DMS153 treated with DMSO at 0.1 percent for 48 hours (cell line): ENCODE measurements at regions not wholly inside any gene's neighbourhood (a gene's known extent, or its start where the extent isn't known, plus 50 kb on each side); places are given as distances from the start of the nearest gene placed in this dataset.
A peak's percentile ranks its signal among the peaks of the same experiment; 100 is the strongest.

Experiments
- DNase-seq: peaks from one replicate; lab custom pipeline; 2025; ENCODE audit not compliant: unreplicated experiment; lab: John Stamatoyannopoulos, UW

DNA sequence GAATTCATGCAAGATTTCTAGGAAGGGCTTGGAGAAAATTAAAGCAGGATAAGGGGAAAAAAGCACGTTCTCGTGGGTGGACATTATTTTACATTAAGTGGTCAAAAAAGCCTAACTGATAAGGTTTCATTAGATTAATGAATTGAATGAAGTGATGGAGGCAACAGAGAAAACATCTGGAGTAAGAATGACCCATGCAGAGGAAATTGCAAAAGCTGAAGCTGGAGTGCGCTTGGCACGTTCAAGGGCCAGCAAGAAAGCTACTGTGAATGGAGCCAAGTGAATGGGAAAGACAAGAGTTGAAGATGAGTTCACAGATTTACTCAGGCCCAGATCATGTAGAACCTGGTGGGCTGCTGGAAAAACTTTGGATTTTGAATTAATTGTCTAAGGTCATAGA, 777.9 kb downstream of the DACH1 start:
- DNase-seq, result no peak

DNA sequence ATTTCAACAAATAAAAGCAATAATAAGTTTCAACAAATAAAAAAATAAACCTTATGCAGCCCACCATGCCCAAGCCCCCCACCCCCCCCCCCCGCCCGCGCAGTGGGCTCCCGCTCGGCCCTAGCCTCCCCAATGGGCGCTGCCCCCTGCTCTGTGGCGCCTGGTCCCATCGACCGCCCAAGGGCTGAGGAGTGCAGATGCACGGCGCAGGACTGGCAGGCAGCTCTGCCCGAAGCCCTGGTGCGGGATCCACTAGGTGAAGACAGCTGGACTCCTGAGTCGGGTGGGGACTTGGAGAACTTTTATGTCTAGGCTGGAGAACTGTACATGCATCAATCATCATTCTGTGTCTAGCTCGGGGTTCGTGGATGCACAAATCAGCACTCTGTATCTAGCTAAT, 779.6 kb downstream of the DACH1 start:
- DNase-seq, result no peak

DNA sequence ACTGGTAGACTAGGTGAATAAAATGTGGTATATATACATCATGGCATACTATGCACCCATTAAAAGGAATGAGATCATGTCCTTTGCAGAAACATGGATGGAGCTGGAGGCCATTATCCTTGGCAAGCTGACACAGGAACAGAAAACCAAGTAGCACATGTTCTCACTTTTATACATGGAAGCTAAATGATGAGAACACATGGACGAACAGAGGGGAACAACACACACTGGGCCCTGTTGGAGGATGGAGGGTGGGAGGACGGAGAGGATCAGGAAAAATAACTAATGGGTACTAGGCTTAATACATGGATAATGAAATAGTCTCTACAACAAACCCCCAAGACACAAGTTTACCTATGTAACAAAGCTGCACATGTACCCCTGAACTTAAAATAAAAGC, 780.0 kb downstream of the DACH1 start:
- DNase-seq, result no peak

DNA sequence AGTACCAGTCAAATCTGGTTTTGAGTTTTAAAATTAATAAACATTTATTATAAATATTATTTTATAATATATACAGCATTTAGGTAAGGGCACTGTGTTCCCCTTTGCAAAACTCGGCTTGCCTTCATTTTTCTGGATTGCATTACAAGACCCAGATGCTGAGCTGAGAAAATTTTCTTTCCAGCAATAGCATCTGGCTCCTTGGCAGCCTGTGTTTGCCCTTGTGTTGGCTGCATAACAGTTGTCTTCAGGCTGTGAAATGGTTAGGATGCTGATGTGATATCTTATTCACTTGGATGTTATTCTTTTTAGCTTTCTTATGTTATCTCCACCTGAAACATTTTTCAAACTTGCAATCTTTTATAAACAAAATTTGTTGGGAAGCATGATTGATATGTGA, 784.4 kb downstream of the DACH1 start:
- no peak for DNase-seq

DNA sequence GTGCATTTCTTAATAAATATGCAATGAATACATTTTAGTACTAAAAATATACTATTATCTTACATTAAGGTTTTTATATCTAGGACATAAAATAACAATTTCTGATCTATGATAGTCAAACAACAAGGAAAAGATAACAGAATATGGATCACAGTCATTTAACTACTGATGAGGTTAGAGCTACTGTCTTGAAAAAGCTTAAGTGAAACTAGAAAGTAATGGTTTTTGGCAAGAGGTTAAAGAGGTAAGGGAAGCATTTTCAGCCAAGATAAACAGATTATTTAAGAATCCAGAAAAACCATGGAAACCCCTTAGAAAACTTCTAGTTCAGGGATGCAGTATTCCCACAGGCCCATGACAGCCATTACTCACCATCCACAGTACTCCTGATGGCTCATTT, 787.4 kb downstream of the DACH1 start:
- DNase-seq, result no peak

DNA sequence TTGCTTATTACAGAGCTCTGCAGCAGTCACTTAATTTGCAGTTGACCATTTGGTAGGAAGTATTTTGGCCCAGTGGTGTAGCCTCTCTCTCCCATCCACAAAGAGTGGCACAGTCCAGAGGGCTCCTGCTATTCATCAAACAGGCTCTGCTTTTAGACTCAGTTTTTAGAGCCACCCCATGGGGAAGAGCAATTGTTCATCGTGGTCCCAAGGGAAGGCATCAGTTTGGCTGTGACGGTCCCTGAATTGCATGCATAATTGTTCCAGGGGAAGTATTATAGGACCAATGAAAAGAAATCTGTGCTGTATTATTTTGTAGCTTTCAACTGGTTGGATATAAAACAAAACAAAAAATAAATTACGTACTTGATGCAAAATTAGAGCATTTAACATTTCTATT, 799.0 kb downstream of the DACH1 start:
- no peak for DNase-seq

DNA sequence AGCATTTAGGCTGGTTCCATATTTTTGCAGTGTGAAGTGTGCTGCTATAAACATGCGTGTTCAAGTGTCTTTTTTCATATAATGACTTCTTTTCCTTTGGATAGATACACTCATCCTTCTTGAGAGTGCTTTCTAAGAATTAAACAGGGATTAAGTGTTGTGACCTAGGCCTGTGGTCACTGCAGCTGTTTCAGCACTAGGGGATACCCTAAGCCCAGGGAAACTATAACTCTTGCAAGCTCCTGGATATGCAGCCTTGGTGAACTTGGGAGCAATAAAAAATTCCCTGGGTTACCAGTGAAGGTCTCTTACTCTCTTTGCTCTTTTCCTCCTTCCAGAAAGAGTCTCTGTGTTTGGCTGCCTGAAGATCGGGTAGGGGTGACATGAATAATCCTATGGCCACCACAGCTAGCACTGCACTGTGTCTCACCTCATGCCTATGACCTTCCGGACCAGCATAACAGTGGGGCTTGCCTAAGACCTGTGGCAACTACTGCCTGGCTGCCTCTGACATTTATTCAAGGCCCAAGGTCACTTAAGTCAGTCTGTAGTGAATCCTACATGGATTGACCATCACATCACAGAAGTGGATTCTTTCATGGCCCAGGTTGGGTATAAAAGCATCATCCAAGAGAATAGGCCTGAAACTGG, 799.7 kb downstream of the DACH1 start:
- peak; percentile 25 for DNase-seq

DNA sequence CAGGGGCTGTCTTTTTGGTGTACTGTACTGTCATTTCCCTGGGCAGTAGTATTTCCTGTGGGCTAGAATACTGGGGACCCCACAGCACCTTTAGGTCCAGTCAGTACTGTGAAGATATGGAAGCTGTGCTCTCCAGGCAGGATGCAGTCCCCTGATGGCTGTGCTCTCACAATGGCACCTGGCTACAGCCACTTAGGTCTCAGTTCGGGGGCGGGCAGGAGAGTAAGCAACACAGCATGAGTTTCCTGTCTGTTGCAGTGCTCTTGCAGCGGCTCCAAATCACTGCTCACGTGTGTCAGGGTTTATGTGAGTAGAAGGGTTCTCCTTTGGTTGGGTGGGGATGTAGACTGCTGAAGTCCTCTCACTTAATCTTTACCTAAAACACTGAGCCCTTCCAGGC, 810.4 kb downstream of the DACH1 start:
- no peak for DNase-seq

DNA sequence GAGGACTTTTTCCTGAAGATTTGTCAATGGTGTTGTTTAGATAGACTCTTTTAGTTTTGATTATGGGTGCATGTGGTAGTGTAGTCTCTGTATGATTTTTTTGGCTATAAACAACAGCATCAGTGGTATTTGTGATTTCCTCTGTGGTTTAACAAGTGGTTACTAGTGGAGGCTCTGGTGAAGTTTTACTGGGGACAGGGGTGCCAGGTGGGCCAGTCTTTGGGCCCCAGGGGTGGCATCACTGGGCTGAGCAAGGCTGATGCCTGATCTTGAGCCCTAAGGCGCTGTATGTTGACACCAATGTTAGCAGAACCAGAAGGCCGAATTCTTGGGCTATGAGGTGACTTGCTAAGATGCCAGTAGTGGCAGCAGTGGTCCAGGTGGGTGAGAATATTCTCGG, 811.4 kb downstream of the DACH1 start:
- DNase-seq, result no peak

DNA sequence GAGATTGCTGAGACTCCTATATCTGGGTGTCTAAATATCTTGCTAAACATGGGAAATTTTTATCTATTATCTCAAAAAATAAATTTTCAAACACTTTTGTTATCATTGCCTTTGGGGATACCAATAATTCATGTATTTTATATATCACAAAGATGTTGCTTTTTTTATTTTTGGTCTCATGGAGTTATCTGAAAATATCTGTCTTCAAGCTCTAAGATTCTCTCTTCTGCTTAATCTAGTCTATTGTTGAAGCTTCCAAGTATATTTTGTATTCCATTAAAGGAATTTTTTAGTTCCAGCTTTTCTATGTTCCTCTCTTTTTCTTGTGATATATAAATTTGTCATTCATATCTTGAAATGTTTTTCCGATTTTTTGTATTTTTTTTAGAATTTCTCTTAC, 812.0 kb downstream of the DACH1 start:
- DNase-seq, result no peak

DNA sequence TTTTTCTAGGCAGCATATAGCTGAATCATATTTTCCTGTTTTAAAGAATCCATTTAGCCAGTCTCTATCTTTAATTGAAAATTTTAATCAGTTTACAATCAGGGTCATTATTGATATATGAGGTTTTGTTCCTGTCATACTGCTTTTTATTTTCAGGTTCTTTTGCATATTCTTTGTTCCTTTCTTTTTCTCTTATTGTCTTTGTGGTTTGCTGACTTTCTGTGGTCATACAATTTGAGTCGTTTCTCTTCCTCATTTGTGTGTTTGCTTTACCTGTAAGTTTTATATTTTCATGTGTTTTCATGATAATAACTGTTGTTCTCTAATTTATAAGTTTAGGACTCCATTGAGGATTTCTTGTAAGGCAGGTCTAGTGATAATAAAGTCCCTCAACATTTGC, 812.6 kb downstream of the DACH1 start:
- no peak for DNase-seq

DNA sequence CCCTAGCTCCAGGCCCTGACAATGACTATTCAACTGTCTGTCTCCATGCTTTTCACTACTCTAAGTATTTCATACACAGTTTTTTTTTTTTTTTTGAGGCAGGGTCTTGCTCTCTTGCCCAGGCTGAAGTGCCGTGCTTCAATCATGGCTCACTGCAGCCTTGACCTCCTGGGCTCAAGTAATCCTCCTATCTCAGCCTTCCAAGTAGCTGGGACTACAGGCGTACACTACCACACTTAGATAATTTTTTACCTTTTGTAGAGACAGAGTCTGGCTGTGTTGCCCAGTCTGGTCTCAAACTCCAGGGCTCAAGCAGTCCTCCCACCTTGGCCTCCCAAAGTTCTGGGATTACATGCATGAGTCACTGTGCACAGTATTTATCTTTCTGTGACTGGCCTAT, 815.4 kb downstream of the DACH1 start:
- no peak for DNase-seq

DNA sequence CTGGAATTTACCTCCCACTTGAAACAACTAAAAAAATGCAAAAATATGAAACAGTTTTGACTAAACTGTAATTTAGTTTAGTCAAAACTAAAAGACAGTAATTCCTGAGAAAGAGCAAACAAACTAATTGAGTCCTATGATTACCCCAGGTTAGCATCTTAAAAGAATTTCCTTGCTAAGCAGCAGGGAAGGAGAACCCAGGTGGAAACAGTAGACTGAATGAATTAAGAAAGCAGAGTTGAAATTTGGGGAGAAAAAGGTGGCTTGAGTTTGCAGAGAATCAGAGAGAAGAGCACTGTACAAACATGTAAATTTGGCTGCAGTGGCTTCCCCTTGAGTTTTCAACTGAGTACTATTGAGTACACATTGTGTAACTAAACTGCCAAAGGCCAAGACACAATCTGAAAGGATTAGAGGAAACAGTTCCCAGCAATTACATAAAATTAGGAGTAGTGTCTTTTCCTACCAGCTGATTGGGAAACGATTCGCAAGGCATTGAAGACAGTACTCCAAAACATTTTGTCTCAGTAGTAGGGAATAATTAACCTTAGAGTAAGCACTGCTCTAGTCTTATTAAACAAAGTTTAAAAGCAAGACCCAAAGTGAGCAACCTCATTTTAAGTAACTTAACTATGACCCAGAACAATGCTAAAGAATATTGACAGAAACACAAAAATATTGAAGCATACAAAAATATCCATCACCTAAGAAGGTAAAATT, 820.5 kb downstream of the DACH1 start:
- DNase-seq, result no peak

DNA sequence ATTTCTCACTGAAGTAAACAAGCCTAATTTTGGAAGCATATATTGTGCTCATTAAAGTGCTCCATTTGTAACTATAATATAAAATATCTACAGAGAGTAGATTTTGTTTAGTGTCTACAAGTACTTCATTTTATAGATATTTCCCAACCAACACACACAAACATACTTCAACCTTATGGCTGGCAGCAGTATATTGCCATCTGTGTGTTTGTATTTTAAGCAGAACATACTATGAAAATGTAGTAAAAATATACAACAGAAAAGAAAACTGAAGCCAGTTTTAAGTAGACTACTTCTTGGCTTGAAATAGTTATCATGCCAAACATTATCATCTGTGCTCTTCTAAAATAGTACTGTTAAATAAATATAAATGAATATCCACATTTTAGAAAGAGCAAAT, 821.9 kb downstream of the DACH1 start:
- no peak for DNase-seq

DNA sequence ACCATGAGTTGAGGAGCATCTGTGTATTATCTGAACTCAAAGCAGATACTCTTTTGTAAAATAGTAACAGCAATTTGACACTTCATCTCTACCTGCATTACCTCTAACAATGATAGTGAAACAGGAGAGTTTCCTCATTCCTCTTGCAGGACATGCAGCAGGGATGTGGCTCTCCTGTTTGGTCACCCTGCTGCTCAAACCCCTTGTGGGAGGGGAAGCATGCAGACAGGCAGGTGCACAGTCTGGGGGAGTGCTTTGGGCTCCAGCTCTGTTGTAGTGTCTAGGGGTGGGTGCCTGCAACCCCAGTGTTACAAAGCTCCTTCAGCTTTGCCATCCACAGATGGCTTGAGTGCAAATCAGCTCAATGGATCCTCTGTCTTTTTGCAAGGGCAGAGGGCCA, 827.6 kb downstream of the DACH1 start:
- no peak for DNase-seq

DNA sequence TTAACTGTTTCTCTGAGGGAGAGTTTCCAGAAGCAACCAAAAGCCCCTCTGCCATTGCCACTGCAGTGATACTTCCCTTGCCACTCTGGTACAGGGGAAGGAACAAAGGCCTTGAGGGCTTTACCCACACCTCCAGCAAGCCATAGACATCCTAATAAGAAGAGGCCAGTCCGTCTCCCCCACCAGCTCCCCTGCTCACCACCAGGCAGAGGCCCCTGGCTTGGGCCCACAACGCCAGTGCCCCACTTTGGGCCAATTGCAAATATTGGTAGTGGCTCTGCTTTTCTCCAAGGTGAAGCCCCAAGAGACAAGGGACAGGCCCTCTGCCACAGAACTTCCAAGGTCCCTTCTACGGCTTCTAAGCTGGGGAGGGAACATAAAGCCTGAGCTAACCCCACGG, 833.0 kb downstream of the DACH1 start:
- DNase-seq, result no peak

DNA sequence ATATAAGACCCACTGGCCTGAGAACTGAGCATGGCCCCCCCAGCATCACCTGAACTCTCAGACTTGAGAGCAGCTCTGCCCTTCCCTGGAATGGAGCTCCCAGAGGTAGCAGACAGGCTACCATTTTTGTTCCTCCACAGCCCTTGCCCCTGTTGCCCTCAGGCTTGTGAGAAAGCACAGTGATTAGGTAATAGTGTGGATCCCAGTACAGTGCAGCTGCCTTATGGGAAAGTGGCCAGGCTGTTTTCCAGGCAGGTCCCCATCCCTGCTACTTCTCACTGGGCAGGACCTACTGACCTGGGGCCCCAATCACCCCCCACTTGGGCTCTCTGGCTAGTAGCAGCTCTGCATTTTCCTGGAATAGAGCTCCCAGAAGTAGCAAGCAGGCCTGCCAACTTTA, 834.0 kb downstream of the DACH1 start:
- DNase-seq, result no peak

DNA sequence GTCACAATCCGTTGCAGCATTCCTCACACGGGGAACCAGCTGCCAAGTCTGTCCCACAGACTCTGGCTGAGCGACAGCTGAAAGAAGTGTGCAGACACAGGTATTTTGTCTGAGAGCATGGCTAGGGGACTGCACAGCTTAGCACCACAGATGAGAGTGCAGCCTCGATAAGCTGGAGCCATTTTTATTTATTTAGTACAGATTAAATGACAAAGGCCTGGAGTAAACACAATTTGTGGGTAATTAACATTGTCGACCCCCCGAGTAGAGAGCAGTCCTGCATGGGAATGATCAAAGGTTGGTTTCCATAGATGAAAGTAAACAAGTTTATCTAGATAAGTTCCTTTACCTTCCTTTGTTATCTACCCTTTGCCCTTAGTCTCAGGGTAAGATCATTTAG, 836.2 kb downstream of the DACH1 start:
- DNase-seq, result no peak

DNA sequence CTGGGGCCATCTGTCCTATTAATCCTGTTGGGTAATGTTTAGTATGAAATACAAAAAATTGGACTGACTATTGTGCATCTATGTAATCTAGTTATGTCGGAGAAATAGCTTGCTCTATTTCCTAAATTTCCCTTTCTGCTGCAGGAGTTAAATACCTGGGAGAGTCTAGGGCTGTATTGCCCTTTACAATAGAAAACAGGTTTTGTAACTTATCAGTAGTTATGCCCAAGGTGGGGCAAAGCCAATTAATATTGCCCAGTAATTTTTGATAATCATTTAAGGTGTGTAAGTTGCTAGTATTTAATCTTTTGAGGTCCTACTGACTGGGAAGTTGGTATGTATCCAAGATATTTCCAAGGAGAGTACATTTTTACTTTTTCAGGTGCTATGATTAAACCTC, 838.1 kb downstream of the DACH1 start:
- no peak for DNase-seq

DNA sequence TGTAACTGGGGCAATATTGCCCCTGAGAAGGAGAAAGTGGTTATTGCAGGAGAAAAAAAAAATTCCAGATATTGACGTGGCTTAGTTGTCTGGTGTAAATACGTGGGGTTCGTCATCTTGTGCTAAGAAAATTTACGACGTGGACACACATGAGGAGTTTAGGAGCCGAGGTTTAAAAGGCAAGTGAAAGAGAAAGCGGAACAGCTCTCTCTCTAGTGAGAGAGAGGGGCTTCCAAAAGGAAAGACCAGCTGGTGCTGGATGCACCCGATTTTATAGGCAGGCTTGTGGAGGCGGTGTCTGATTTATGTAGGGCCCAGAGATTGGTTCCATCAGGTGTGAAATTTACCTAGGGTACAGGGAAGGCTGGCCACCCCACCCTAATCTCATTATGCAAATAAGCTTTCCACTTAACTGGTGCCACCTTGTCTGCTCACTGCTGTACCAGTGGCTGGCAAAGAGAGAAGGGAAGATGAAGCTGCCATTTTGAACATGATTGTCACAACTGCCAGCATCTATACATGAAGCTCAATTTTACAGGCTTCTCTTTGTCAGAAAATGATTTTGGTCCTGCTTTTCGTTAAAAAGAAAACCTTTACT, 845.1 kb downstream of the DACH1 start:
- no peak for DNase-seq

DNA sequence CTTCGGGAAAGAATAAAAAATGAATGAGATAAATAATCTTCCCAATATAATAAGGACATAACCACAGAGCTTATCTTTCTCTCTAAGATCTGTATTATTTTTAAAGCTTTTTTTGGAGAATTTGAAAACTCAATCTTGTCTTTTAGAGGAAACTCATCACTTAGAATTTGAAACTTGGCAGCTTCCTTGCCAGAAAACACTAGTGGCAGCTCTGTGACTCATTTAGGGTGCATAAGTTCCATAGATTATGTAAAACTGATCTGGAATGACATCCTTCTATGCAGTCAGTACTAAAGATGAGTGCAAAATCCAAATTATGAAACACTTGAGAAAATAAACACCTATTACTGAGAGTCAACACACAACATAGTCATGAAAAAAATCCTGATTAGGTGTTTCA, 848.0 kb downstream of the DACH1 start:
- DNase-seq, result no peak

DNA sequence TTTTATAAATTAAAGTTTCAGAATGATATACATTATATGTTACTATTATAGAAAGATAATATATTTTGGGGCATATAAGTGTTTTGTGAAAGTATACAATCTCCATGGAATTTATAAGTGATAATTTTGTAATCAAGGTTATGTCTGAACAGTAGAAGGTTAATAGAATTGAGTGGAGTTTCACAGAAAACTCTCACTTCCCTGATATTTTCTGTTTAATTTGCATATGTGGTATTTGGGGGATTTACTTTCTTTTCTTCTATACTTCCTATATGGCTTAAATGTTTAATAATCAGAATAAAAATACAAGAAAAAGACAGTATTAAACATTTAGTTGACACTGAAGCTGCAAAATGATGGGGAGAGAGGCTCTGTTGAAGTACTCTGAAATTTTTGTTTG, 848.5 kb downstream of the DACH1 start:
- no peak for DNase-seq

DNA sequence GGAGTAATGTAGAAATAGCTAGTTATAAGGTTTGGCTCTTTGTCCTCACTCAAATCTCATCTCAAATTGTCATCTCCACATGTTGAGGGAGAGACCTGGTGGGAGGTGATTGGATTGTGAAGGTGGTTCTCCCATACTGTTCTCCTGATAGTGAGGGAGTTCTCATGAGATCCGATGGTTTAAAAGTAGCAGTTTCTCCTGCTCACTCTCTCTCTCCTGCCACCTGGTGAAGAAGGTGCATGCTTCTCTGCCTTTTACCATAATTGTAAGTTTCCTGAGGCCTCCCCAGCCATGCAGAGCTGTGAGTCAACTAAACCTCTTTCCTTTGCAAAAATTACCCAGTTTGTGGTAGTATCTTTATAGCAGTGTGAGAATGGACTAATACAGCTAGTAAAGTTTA, 849.4 kb downstream of the DACH1 start:
- no peak for DNase-seq
